HEK293 (cell line): ENCODE measurements at regions not wholly inside any gene's neighbourhood (a gene's known extent, or its start where the extent isn't known, plus 50 kb on each side); places are given as distances from the start of the nearest gene placed in this dataset.

ENCODE experiments used
- BCL11A ChIP-seq: fragments of 450-650 bp; formaldehyde crosslinking; IDR thresholded peaks from 2 replicates; pipeline ENCODE4 v1.5.1; 2016; ENCODE audit warnings: low read depth, missing biosample characterization, missing genetic modification characterization
- CTCF ChIP-seq: fragments of 450-650 bp; formaldehyde crosslinking; IDR thresholded peaks from 2 replicates; pipeline ENCODE4 v1.5.1; 2016; ENCODE audit warnings: missing biosample characterization, missing genetic modification characterization
- HOXC10 ChIP-seq: sonication (generic); formaldehyde crosslinking; IDR thresholded peaks from 2 replicates; pipeline ENCODE4 v1.8.1; 2023; ENCODE audit warnings: mild to moderate bottlenecking, missing genetic modification reagents
- YY1 ChIP-seq: fragments of 450-650 bp; formaldehyde crosslinking; IDR thresholded peaks from 2 replicates; pipeline ENCODE4 v1.5.1; 2018; ENCODE audit warnings: missing biosample characterization, missing genetic modification characterization
- ZNF146 ChIP-seq: fragments of 450-650 bp; formaldehyde crosslinking; IDR thresholded peaks from 2 replicates; pipeline ENCODE4 v1.5.1; 2016; ENCODE audit warnings: missing biosample characterization, missing genetic modification characterization
- ZNF561 ChIP-seq: fragments of 450-650 bp; IDR thresholded peaks from 2 replicates; pipeline ENCODE4 v1.5.1; 2018; ENCODE audit warnings: missing biosample characterization, missing genetic modification characterization, borderline replicate concordance
- ZNF585B ChIP-seq: fragments of 450-650 bp; formaldehyde crosslinking; IDR thresholded peaks from 2 replicates; pipeline ENCODE4 v1.5.1; 2016; ENCODE audit warnings: missing biosample characterization, missing genetic modification characterization
- ZNF626 ChIP-seq: fragments of 450-650 bp; sonication (Bioruptor Pico); formaldehyde crosslinking; IDR thresholded peaks from 2 replicates; pipeline ENCODE4 v1.5.1; 2018; ENCODE audit warnings: missing biosample characterization, missing genetic modification characterization, inconsistent platforms
- TF ChIP-seq, protein P1 (sequence below): fragments of 450-650 bp; formaldehyde crosslinking; IDR thresholded peaks from 2 replicates; pipeline ENCODE4 v1.5.1; 2016; ENCODE audit warnings: missing biosample characterization, missing genetic modification characterization
- TF ChIP-seq, protein P2 (sequence below): fragments of 450-650 bp; formaldehyde crosslinking; IDR thresholded peaks from 2 replicates; pipeline ENCODE4 v1.5.1; 2016; ENCODE audit warnings: missing biosample characterization, missing genetic modification characterization

GRCh38 chr3:78459796-78460195 is 1308.0 kb downstream of the ROBO1 start:
- TF ChIP-seq CTCF (tag by site-specific recombination), result no peak
- TF ChIP-seq ZNF585B (tag by site-specific recombination), result no peak
- TF ChIP-seq, protein P1, sequence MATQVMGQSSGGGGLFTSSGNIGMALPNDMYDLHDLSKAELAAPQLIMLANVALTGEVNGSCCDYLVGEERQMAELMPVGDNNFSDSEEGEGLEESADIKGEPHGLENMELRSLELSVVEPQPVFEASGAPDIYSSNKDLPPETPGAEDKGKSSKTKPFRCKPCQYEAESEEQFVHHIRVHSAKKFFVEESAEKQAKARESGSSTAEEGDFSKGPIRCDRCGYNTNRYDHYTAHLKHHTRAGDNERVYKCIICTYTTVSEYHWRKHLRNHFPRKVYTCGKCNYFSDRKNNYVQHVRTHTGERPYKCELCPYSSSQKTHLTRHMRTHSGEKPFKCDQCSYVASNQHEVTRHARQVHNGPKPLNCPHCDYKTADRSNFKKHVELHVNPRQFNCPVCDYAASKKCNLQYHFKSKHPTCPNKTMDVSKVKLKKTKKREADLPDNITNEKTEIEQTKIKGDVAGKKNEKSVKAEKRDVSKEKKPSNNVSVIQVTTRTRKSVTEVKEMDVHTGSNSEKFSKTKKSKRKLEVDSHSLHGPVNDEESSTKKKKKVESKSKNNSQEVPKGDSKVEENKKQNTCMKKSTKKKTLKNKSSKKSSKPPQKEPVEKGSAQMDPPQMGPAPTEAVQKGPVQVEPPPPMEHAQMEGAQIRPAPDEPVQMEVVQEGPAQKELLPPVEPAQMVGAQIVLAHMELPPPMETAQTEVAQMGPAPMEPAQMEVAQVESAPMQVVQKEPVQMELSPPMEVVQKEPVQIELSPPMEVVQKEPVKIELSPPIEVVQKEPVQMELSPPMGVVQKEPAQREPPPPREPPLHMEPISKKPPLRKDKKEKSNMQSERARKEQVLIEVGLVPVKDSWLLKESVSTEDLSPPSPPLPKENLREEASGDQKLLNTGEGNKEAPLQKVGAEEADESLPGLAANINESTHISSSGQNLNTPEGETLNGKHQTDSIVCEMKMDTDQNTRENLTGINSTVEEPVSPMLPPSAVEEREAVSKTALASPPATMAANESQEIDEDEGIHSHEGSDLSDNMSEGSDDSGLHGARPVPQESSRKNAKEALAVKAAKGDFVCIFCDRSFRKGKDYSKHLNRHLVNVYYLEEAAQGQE, result no peak
- no peak for TF ChIP-seq BCL11A
- TF ChIP-seq, protein P2, sequence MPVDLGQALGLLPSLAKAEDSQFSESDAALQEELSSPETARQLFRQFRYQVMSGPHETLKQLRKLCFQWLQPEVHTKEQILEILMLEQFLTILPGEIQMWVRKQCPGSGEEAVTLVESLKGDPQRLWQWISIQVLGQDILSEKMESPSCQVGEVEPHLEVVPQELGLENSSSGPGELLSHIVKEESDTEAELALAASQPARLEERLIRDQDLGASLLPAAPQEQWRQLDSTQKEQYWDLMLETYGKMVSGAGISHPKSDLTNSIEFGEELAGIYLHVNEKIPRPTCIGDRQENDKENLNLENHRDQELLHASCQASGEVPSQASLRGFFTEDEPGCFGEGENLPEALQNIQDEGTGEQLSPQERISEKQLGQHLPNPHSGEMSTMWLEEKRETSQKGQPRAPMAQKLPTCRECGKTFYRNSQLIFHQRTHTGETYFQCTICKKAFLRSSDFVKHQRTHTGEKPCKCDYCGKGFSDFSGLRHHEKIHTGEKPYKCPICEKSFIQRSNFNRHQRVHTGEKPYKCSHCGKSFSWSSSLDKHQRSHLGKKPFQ (tag by site-specific recombination), result no peak
- no peak for TF ChIP-seq HOXC10 (CRISPR knock-in tag)
- TF ChIP-seq ZNF146 (tag by site-specific recombination), result no peak
- no peak for TF ChIP-seq ZNF626 (tag by site-specific recombination)
- TF ChIP-seq ZNF561 (tag by site-specific recombination), result no peak
- TF ChIP-seq YY1, result no peak
